WTC11 (cell line): ENCODE measurements at regions not wholly inside any gene's neighbourhood (a gene's known extent, or its start where the extent isn't known, plus 50 kb on each side); places are given as distances from the start of the nearest gene placed in this dataset.

Source experiments
- ATAC-seq: fragments of 200-7000 bp; cut with Tn5 transposase; 2 replicates; pipeline ENCODE4 v1.10.0; 2021; ENCODE audit warnings: mild to moderate bottlenecking, moderate library complexity
- CTCF ChIA-PET: fragments of 300-600 bp; sonication (Branson Sonifier 250); formaldehyde crosslinking; loops from one replicate; lab custom pipeline; 2021; ENCODE audit warnings: antibody characterized with exemption; lab: Charles Lee
- POLR2A ChIA-PET: fragments of 350-600 bp; sonication (Branson Sonifier 250); formaldehyde crosslinking; loops from one replicate; lab custom pipeline; 2021; ENCODE audit warnings: antibody characterized with exemption; lab: Charles Lee
- DNase-seq: peaks from one replicate; pipeline ENCODE4 v3.0.0; 2021; ENCODE audit warnings: low spot score
- H3K27ac Mint-ChIP-seq: 2 replicates; pipeline ENCODE4 v1.8.0; 2021; ENCODE audit warnings: mixed read lengths
- H3K27me3 Mint-ChIP-seq: 2 replicates; pipeline ENCODE4 v1.8.0; 2021; ENCODE audit warnings: low read depth, mild to moderate bottlenecking, moderate library complexity, mixed read lengths
- H3K36me3 Mint-ChIP-seq: 2 replicates; pipeline ENCODE4 v1.8.0; 2021; ENCODE audit warnings: mixed read lengths
- H3K4me1 Mint-ChIP-seq: 2 replicates; pipeline ENCODE4 v1.8.0; 2022; ENCODE audit warnings: mixed read lengths
- H3K4me3 Mint-ChIP-seq: 2 replicates; pipeline ENCODE4 v1.8.0; 2021; ENCODE audit warnings: mild to moderate bottlenecking, moderate library complexity, mixed read lengths
- H3K9me3 Mint-ChIP-seq: 2 replicates; pipeline ENCODE4 v1.8.0; 2021; ENCODE audit warnings: mixed read lengths
- CBFB ChIP-seq: sonication (generic); formaldehyde crosslinking; IDR thresholded peaks from 2 replicates; pipeline ENCODE4 v1.8.1; 2022; ENCODE audit warnings: mild to moderate bottlenecking, low read depth, missing genetic modification reagents
- ETV6 ChIP-seq: sonication (generic); formaldehyde crosslinking; IDR thresholded peaks from 2 replicates; pipeline ENCODE4 v1.8.1; 2022; ENCODE audit warnings: mild to moderate bottlenecking, missing genetic modification reagents
- FOXJ3 ChIP-seq: sonication (generic); formaldehyde crosslinking; IDR thresholded peaks from 2 replicates; pipeline ENCODE4 v1.9.0; 2021; ENCODE audit warnings: missing genetic modification reagents, mild to moderate bottlenecking, borderline replicate concordance
- GTF2I ChIP-seq: fragments of 250-450 bp; sonication (Bioruptor Pico); conservative IDR thresholded peaks from 2 replicates; pipeline ENCODE4 v1.4.0; 2021; ENCODE audit warnings: mild to moderate bottlenecking
- JAZF1 ChIP-seq: fragments of 250-450 bp; sonication (Bioruptor Pico); IDR thresholded peaks from 2 replicates; pipeline ENCODE4 v1.9.0; 2021; ENCODE audit warnings: moderate library complexity, mild to moderate bottlenecking, inconsistent platforms
- NFATC4 ChIP-seq: fragments of 250-450 bp; sonication (Bioruptor Pico); IDR thresholded peaks from 2 replicates; pipeline ENCODE4 v1.9.0; 2021; ENCODE audit warnings: mild to moderate bottlenecking
- NR3C1 ChIP-seq: sonication (generic); formaldehyde crosslinking; conservative IDR thresholded peaks from 2 replicates; pipeline ENCODE4 v1.8.1; 2023; ENCODE audit warnings: low read depth, mild to moderate bottlenecking, missing genetic modification reagents
- OVOL2 ChIP-seq: fragments of 250-450 bp; sonication (Bioruptor Pico); IDR thresholded peaks from 2 replicates; pipeline ENCODE4 v1.9.0; 2021; ENCODE audit warnings: mild to moderate bottlenecking, borderline replicate concordance
- RELA ChIP-seq: sonication (generic); formaldehyde crosslinking; IDR thresholded peaks from 2 replicates; pipeline ENCODE4 v1.8.1; 2022; ENCODE audit warnings: missing genetic modification reagents, mild to moderate bottlenecking, borderline replicate concordance
- RORB ChIP-seq: fragments of 250-450 bp; sonication (Bioruptor Pico); IDR thresholded peaks from 2 replicates; pipeline ENCODE4 v1.9.0; 2021; ENCODE audit warnings: mild to moderate bottlenecking
- SOX15 ChIP-seq: fragments of 250-450 bp; sonication (Bioruptor Pico); IDR thresholded peaks from 2 replicates; pipeline ENCODE4 v1.9.0; 2021; ENCODE audit warnings: mild to moderate bottlenecking
- TP53 ChIP-seq: sonication (generic); formaldehyde crosslinking; IDR thresholded peaks from 2 replicates; pipeline ENCODE4 v1.8.1; 2023; ENCODE audit warnings: mild to moderate bottlenecking, missing genetic modification reagents
- ZNF317 ChIP-seq: sonication (generic); formaldehyde crosslinking; IDR thresholded peaks from 2 replicates; pipeline ENCODE4 v1.8.1; 2023; ENCODE audit warnings: low read depth, mild to moderate bottlenecking, moderate library complexity, missing genetic modification reagents, borderline replicate concordance
- ZNF416 ChIP-seq: fragments of 250-450 bp; sonication (Bioruptor Pico); IDR thresholded peaks from 2 replicates; pipeline ENCODE4 v1.9.0; 2021; ENCODE audit warnings: mild to moderate bottlenecking, inconsistent platforms
- TF ChIP-seq, protein P1 (sequence below): sonication (generic); formaldehyde crosslinking; IDR thresholded peaks from 2 replicates; pipeline ENCODE4 v1.8.0; 2023; ENCODE audit warnings: mild to moderate bottlenecking, missing genetic modification reagents
- TF ChIP-seq, protein P2 (sequence below): sonication (generic); formaldehyde crosslinking; IDR thresholded peaks from 2 replicates; pipeline ENCODE4 v1.8.1; 2023; ENCODE audit warnings: mild to moderate bottlenecking, missing genetic modification reagents
- TF ChIP-seq, protein P3 (sequence below): sonication (generic); formaldehyde crosslinking; IDR thresholded peaks from 2 replicates; pipeline ENCODE4 v1.8.0; 2023; ENCODE audit warnings: missing genetic modification reagents, mild to moderate bottlenecking, borderline replicate concordance
- TF ChIP-seq, protein P4 (sequence below): sonication (generic); formaldehyde crosslinking; IDR thresholded peaks from 2 replicates; pipeline ENCODE4 v1.8.1; 2022; ENCODE audit warnings: low read depth, missing genetic modification reagents, borderline replicate concordance
- TF ChIP-seq, protein P5 (sequence below): sonication (generic); formaldehyde crosslinking; IDR thresholded peaks from 2 replicates; pipeline ENCODE4 v1.8.0; 2022; ENCODE audit warnings: mild to moderate bottlenecking, missing genetic modification reagents
- TF ChIP-seq, protein P6 (sequence below): sonication (generic); formaldehyde crosslinking; IDR thresholded peaks from 2 replicates; pipeline ENCODE4 v1.8.1; 2023; ENCODE audit warnings: mild to moderate bottlenecking, missing genetic modification reagents, moderate library complexity
- TF ChIP-seq, protein P7 (sequence below): fragments of 250-450 bp; sonication (Bioruptor Pico); conservative IDR thresholded peaks from 2 replicates; pipeline ENCODE4 v1.9.0; 2021; ENCODE audit warnings: mild to moderate bottlenecking

DNA sequence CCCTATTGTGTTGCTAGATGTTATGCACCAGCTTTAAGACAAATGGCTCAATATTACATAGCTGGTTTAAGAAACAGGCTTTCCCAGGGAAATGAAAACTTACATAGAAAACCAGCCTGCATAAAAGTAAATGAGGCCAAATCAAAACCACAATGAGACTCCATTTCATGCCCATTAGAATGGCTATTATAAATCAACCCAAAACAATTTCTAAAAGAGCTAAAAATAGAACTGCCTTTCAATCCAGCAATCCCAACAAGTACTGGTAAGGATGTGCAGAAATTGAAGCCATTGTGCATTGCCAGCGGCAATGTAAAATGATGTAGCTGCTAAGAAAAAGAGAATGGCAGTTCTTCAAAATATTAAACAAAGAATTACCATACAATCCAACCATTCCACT lies 1170.0 kb upstream of the CDH9 start:
- DNase-seq = no peak
- Mint-ChIP-seq H3K9me3 (peaks cover 5% of the 10 kb centered on the region; the same call in 1 of the 2 replicates), H3K27me3 (no peaks in the 10 kb centered on the region), H3K27ac (no peak overlapping the region), H3K36me3 (no peaks in the 10 kb centered on the region; the same call in 1 of the 2 replicates), H3K4me3 (no peak overlapping the region), H3K4me1 (no peaks in the 10 kb centered on the region)
- no peak for ATAC-seq
- TF ChIP-seq OVOL2 (CRISPR knock-in tag) (no peak), NR3C1 (no peak), RELA (CRISPR knock-in tag) (no peak), ZNF317 (CRISPR knock-in tag) (no peak), GTF2I (CRISPR knock-in tag) (no peak), ZNF416 (no peak), RORB (CRISPR knock-in tag) (no peak), FOXJ3 (CRISPR knock-in tag) (no peak), NFATC4 (CRISPR knock-in tag) (no peak), JAZF1 (CRISPR knock-in tag) (no peak), CBFB (no peak)
- TF ChIP-seq, protein P1, sequence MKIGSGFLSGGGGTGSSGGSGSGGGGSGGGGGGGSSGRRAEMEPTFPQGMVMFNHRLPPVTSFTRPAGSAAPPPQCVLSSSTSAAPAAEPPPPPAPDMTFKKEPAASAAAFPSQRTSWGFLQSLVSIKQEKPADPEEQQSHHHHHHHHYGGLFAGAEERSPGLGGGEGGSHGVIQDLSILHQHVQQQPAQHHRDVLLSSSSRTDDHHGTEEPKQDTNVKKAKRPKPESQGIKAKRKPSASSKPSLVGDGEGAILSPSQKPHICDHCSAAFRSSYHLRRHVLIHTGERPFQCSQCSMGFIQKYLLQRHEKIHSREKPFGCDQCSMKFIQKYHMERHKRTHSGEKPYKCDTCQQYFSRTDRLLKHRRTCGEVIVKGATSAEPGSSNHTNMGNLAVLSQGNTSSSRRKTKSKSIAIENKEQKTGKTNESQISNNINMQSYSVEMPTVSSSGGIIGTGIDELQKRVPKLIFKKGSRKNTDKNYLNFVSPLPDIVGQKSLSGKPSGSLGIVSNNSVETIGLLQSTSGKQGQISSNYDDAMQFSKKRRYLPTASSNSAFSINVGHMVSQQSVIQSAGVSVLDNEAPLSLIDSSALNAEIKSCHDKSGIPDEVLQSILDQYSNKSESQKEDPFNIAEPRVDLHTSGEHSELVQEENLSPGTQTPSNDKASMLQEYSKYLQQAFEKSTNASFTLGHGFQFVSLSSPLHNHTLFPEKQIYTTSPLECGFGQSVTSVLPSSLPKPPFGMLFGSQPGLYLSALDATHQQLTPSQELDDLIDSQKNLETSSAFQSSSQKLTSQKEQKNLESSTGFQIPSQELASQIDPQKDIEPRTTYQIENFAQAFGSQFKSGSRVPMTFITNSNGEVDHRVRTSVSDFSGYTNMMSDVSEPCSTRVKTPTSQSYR (CRISPR knock-in tag) = no peak
- TF ChIP-seq, protein P2, sequence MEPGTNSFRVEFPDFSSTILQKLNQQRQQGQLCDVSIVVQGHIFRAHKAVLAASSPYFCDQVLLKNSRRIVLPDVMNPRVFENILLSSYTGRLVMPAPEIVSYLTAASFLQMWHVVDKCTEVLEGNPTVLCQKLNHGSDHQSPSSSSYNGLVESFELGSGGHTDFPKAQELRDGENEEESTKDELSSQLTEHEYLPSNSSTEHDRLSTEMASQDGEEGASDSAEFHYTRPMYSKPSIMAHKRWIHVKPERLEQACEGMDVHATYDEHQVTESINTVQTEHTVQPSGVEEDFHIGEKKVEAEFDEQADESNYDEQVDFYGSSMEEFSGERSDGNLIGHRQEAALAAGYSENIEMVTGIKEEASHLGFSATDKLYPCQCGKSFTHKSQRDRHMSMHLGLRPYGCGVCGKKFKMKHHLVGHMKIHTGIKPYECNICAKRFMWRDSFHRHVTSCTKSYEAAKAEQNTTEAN = no peak
- TF ChIP-seq, protein P3, sequence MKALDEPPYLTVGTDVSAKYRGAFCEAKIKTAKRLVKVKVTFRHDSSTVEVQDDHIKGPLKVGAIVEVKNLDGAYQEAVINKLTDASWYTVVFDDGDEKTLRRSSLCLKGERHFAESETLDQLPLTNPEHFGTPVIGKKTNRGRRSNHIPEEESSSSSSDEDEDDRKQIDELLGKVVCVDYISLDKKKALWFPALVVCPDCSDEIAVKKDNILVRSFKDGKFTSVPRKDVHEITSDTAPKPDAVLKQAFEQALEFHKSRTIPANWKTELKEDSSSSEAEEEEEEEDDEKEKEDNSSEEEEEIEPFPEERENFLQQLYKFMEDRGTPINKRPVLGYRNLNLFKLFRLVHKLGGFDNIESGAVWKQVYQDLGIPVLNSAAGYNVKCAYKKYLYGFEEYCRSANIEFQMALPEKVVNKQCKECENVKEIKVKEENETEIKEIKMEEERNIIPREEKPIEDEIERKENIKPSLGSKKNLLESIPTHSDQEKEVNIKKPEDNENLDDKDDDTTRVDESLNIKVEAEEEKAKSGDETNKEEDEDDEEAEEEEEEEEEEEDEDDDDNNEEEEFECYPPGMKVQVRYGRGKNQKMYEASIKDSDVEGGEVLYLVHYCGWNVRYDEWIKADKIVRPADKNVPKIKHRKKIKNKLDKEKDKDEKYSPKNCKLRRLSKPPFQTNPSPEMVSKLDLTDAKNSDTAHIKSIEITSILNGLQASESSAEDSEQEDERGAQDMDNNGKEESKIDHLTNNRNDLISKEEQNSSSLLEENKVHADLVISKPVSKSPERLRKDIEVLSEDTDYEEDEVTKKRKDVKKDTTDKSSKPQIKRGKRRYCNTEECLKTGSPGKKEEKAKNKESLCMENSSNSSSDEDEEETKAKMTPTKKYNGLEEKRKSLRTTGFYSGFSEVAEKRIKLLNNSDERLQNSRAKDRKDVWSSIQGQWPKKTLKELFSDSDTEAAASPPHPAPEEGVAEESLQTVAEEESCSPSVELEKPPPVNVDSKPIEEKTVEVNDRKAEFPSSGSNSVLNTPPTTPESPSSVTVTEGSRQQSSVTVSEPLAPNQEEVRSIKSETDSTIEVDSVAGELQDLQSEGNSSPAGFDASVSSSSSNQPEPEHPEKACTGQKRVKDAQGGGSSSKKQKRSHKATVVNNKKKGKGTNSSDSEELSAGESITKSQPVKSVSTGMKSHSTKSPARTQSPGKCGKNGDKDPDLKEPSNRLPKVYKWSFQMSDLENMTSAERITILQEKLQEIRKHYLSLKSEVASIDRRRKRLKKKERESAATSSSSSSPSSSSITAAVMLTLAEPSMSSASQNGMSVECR = no peak
- TF ChIP-seq, protein P4, sequence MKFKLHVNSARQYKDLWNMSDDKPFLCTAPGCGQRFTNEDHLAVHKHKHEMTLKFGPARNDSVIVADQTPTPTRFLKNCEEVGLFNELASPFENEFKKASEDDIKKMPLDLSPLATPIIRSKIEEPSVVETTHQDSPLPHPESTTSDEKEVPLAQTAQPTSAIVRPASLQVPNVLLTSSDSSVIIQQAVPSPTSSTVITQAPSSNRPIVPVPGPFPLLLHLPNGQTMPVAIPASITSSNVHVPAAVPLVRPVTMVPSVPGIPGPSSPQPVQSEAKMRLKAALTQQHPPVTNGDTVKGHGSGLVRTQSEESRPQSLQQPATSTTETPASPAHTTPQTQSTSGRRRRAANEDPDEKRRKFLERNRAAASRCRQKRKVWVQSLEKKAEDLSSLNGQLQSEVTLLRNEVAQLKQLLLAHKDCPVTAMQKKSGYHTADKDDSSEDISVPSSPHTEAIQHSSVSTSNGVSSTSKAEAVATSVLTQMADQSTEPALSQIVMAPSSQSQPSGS (CRISPR knock-in tag) = no peak
- ChIA-PET POLR2A (no interaction called here), CTCF (no interaction called here)

DNA sequence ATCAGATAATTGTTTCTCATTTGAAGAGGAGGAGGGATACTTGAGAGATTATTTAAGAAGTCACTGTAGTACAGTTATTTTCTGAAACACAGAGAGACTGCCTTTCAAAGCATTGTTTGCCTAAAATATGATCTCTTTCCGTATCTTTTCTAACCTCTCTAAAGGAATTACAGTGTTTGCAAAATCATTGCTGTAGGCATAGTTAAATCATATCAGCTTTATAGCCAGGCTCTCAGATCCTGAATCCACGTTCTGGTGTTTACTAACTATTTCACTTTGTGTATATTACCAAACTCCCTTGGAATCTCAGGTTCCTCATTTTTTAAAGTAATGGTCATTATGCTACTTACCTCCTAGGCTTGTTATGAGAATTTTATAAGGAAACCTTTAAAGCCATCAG lies 1151.6 kb upstream of the CDH9 start:
- H3K27ac Mint-ChIP-seq = no peak overlapping the region
- H3K4me1 Mint-ChIP-seq = peaks cover 19% of the 10 kb centered on the region
- ChIA-PET CTCF (no interaction called here), POLR2A (no interaction called here)
- no peak overlapping the region for H3K4me3 Mint-ChIP-seq
- no peaks in the 10 kb centered on the region; the same call in 1 of the 2 replicates for H3K36me3 Mint-ChIP-seq
- DNase-seq = no peak
- H3K27me3 Mint-ChIP-seq = no peaks in the 10 kb centered on the region; the same call in 1 of the 2 replicates
- peaks cover 20% of the 10 kb centered on the region for H3K9me3 Mint-ChIP-seq
- no peak for ATAC-seq
- TF ChIP-seq GTF2I (CRISPR knock-in tag) = no peak
- TF ChIP-seq, protein P5, sequence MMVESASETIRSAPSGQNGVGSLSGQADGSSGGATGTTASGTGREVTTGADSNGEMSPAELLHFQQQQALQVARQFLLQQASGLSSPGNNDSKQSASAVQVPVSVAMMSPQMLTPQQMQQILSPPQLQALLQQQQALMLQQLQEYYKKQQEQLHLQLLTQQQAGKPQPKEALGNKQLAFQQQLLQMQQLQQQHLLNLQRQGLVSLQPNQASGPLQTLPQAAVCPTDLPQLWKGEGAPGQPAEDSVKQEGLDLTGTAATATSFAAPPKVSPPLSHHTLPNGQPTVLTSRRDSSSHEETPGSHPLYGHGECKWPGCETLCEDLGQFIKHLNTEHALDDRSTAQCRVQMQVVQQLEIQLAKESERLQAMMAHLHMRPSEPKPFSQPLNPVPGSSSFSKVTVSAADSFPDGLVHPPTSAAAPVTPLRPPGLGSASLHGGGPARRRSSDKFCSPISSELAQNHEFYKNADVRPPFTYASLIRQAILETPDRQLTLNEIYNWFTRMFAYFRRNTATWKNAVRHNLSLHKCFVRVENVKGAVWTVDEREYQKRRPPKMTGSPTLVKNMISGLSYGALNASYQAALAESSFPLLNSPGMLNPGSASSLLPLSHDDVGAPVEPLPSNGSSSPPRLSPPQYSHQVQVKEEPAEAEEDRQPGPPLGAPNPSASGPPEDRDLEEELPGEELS (CRISPR knock-in tag) = no peak
- TF ChIP-seq, protein P6, sequence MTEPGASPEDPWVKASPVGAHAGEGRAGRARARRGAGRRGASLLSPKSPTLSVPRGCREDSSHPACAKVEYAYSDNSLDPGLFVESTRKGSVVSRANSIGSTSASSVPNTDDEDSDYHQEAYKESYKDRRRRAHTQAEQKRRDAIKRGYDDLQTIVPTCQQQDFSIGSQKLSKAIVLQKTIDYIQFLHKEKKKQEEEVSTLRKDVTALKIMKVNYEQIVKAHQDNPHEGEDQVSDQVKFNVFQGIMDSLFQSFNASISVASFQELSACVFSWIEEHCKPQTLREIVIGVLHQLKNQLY (CRISPR knock-in tag) = no peak
- TF ChIP-seq, protein P7, sequence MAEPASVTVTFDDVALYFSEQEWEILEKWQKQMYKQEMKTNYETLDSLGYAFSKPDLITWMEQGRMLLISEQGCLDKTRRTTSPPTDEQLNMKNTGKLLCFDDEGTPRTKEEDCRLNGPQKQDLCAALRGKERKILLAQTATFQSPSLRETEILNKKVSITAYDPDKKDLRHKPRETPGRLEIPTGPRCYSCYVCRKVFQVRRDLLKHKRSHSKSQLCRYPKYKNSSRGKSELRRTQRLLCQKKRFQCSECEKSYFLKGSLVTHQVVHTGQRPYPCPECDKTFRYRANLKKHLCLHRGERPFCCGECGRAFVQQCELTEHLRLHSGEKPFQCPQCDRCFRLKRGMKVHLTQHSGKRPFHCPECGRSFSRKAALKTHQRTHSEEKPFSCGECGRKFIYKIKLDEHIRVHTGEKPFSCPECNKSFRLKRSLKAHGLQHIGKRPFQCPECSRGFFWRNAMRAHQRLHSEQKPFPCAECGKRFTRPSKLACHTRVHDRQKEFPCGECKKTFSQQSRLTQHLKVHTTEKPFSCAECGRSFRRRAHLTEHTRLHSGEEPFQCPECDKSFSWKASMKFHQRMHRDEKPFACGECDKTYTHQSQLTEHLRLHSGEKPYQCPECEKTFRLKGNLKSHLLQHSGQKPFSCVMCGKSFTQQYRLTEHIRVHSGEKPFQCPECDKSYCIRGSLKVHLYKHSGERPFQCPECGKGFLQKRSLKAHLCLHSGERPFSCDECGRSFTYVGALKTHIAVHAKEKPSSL = no peak
- no peak for TF ChIP-seq ETV6 (CRISPR knock-in tag)
- TF ChIP-seq TP53 = no peak
- TF ChIP-seq SOX15 = no peak
- no peak for TF ChIP-seq OVOL2 (CRISPR knock-in tag)
